GM23338 (cell line): ENCODE measurements at regions not wholly inside any gene's neighbourhood (a gene's known extent, or its start where the extent isn't known, plus 50 kb on each side); places are given as distances from the start of the nearest gene placed in this dataset.

Source experiments
- ATAC-seq: fragments of 200-7000 bp; cut with Tn5 transposase; 3 replicates; pipeline ENCODE4 v1.9.1; 2020
- DNase-seq: peaks from one replicate; pipeline ENCODE4 v3.0.0-alpha.2; 2015; ENCODE audit warnings: low spot score
- H2AFZ ChIP-seq: fragments of 200-600 bp; sonication (generic); 2 replicates; pipeline ENCODE4 v1.8.0; 2016; ENCODE audit warnings: antibody characterized with exemption, mild to moderate bottlenecking, moderate library complexity
- H3F3A ChIP-seq: fragments of 200-600 bp; sonication (generic); replicated peaks from 2 replicates; pipeline ENCODE4 v1.8.0; 2017; ENCODE audit warnings: antibody characterized with exemption, mixed run types, low read depth
- H3K27ac ChIP-seq: fragments of 200-600 bp; sonication (generic); 2 replicates; pipeline ENCODE4 v1.6.1; 2016; ENCODE audit warnings: low read depth
- H3K27me3 ChIP-seq: fragments of 200-600 bp; sonication (generic); 2 replicates; pipeline ENCODE4 v1.8.0; 2016; ENCODE audit warnings: mild to moderate bottlenecking, mixed run types, moderate library complexity; ENCODE audit not compliant: insufficient read depth
- H3K36me3 ChIP-seq: fragments of 200-600 bp; sonication (generic); 2 replicates; pipeline ENCODE4 v1.8.0; 2016; ENCODE audit warnings: mild to moderate bottlenecking; ENCODE audit not compliant: insufficient read depth
- H3K4me1 ChIP-seq: fragments of 200-600 bp; sonication (generic); 2 replicates; pipeline ENCODE4 v1.8.0; 2016; ENCODE audit warnings: mild to moderate bottlenecking, moderate library complexity; ENCODE audit not compliant: insufficient read depth
- H3K4me2 ChIP-seq: fragments of 200-600 bp; sonication (generic); 2 replicates; pipeline ENCODE4 v1.7.1; 2017; ENCODE audit warnings: mixed run types
- H3K4me3 ChIP-seq: fragments of 200-600 bp; sonication (generic); 2 replicates; pipeline ENCODE4 v1.6.1; 2016; ENCODE audit warnings: mixed run types
- H3K79me2 ChIP-seq: fragments of 200-600 bp; sonication (generic); replicated peaks from 2 replicates; pipeline ENCODE4 v1.8.0; 2017; ENCODE audit warnings: mild to moderate bottlenecking; ENCODE audit not compliant: insufficient read depth
- H3K9me2 ChIP-seq: fragments of 200-600 bp; sonication (generic); 2 replicates; pipeline ENCODE4 v1.8.0; 2017; ENCODE audit not compliant: insufficient read depth
- H4K20me1 ChIP-seq: fragments of 200-600 bp; sonication (generic); replicated peaks from 2 replicates; pipeline ENCODE4 v1.8.0; 2017; ENCODE audit warnings: mild to moderate bottlenecking; ENCODE audit not compliant: insufficient read depth
- H3K27ac Mint-ChIP-seq: 2 replicates; pipeline ENCODE4 v1.8.0; 2020; ENCODE audit warnings: inconsistent platforms, mild to moderate bottlenecking, moderate library complexity, mixed read lengths
- H3K27me3 Mint-ChIP-seq: 3 replicates; pipeline ENCODE4 v1.8.0; 2022; ENCODE audit warnings: low read depth, mild to moderate bottlenecking, moderate library complexity, mixed read lengths, inconsistent platforms; ENCODE audit not compliant: insufficient read depth, poor library complexity
- H3K36me3 Mint-ChIP-seq: 3 replicates; pipeline ENCODE4 v1.8.0; 2021; ENCODE audit warnings: low read depth, mild to moderate bottlenecking, inconsistent platforms, moderate library complexity, mixed read lengths
- H3K4me1 Mint-ChIP-seq: 3 replicates; pipeline ENCODE4 v1.8.0; 2020; ENCODE audit warnings: mild to moderate bottlenecking, inconsistent platforms, mixed read lengths
- H3K4me3 Mint-ChIP-seq: 3 replicates; pipeline ENCODE4 v1.8.0; 2021; ENCODE audit warnings: moderate library complexity, mild to moderate bottlenecking, inconsistent platforms, mixed read lengths
- H3K9me3 Mint-ChIP-seq: 3 replicates; pipeline ENCODE4 v1.8.0; 2020; ENCODE audit warnings: moderate library complexity, mild to moderate bottlenecking, inconsistent platforms, mixed read lengths
- CREB1 ChIP-seq: fragments of 250-450 bp; sonication (Bioruptor Pico); IDR thresholded peaks from 2 replicates; pipeline ENCODE4 v1.5.0; 2020; ENCODE audit warnings: low read depth, mild to moderate bottlenecking, moderate library complexity
- EZH2 ChIP-seq: fragments of 200-600 bp; sonication (generic); IDR thresholded peaks from one replicate; pipeline ENCODE4 v1.8.0; 2017; ENCODE audit warnings: antibody characterized with exemption, mild to moderate bottlenecking, low read depth; ENCODE audit not compliant: unreplicated experiment
- EZH2phosphoT487 ChIP-seq: fragments of 200-600 bp; sonication (generic); IDR thresholded peaks from one replicate; pipeline ENCODE4 v1.8.1; 2018; ENCODE audit warnings: antibody characterized with exemption; ENCODE audit not compliant: unreplicated experiment
- JUNB ChIP-seq: IDR thresholded peaks from one replicate; pipeline ENCODE4 v1.6.1; 2016; ENCODE audit warnings: antibody characterized with exemption; ENCODE audit not compliant: unreplicated experiment
- NANOG ChIP-seq: IDR thresholded peaks from 2 replicates; pipeline ENCODE4 v1.6.1; 2016; ENCODE audit warnings: antibody characterized with exemption, borderline replicate concordance
- POLR2AphosphoS5 ChIP-seq: IDR thresholded peaks from 2 replicates; pipeline ENCODE4 v1.6.1; 2016; ENCODE audit warnings: antibody characterized with exemption, low read depth
- STAT1 ChIP-seq: IDR thresholded peaks from one replicate; pipeline ENCODE4 v1.6.1; 2016; ENCODE audit warnings: antibody characterized with exemption; ENCODE audit not compliant: unreplicated experiment
- ZNF114 ChIP-seq: fragments of 250-450 bp; sonication (Bioruptor Pico); IDR thresholded peaks from 2 replicates; pipeline ENCODE4 v1.5.0; 2020; ENCODE audit warnings: mild to moderate bottlenecking, moderate library complexity
- TF ChIP-seq, protein P1 (sequence below): IDR thresholded peaks from one replicate; pipeline ENCODE4 v1.6.1; 2018; ENCODE audit warnings: antibody characterized with exemption; ENCODE audit not compliant: unreplicated experiment
- TF ChIP-seq, protein P2 (sequence below): fragments of 250-450 bp; sonication (Bioruptor Pico); IDR thresholded peaks from 2 replicates; pipeline ENCODE4 v1.5.0; 2020; ENCODE audit warnings: mild to moderate bottlenecking, moderate library complexity
- TF ChIP-seq, protein P3 (sequence below): IDR thresholded peaks from 2 replicates; pipeline ENCODE4 v1.6.1; 2016; ENCODE audit warnings: antibody characterized with exemption
- TF ChIP-seq, protein P4 (sequence below), 2 experiments: fragments of 200-600 bp in 1 of 2; sonication (generic) in 1 of 2; conservative IDR thresholded peaks; 2 replicates each; pipeline versions ENCODE4 v1.5.1 to v1.6.1; 2016 to 2017; ENCODE audit warnings: antibody characterized with exemption in 2 of 2, low read depth in 2 of 2, mild to moderate bottlenecking in 2 of 2, moderate library complexity in 1 of 2

DNA sequence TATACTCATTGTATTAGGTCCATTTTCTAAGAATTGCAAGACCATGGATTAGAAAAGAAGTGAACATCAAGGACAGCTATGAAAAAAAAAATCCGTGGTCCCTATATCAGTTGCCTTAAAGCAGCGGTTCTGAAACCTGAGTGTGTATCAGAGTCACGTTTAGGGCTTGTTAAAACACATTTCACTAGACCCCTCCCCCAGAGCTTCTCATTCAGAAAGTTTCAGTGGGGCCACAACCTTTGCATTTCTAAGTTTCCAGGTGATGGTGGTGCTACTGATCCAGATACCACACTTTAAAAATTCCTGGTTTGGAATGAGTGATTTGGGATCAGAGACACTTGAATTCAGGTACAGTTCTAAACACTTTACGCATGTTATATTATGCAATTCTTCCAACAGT lies 96.1 kb upstream of the PRMT6 start:
- Histone ChIP-seq H4K20me1 (no peaks in the 10 kb centered on the region), H3K9me2 (no peaks in the 10 kb centered on the region), H3K4me3 (no peak overlapping the region), H3K36me3 (no peaks in the 10 kb centered on the region), H3K27ac (no peak overlapping the region), H3K79me2 (no peaks in the 10 kb centered on the region), H3K4me1 (no peaks in the 10 kb centered on the region), H2AFZ (no peak overlapping the region), H3K27me3 (no peaks in the 10 kb centered on the region), H3K4me2 (no peak overlapping the region), H3F3A (no peaks in the 10 kb centered on the region)
- TF ChIP-seq CREB1 (CRISPR knock-in tag), result no peak
- TF ChIP-seq POLR2AphosphoS5, result no peak
- no peak for TF ChIP-seq EZH2phosphoT487
- TF ChIP-seq, protein P1, sequence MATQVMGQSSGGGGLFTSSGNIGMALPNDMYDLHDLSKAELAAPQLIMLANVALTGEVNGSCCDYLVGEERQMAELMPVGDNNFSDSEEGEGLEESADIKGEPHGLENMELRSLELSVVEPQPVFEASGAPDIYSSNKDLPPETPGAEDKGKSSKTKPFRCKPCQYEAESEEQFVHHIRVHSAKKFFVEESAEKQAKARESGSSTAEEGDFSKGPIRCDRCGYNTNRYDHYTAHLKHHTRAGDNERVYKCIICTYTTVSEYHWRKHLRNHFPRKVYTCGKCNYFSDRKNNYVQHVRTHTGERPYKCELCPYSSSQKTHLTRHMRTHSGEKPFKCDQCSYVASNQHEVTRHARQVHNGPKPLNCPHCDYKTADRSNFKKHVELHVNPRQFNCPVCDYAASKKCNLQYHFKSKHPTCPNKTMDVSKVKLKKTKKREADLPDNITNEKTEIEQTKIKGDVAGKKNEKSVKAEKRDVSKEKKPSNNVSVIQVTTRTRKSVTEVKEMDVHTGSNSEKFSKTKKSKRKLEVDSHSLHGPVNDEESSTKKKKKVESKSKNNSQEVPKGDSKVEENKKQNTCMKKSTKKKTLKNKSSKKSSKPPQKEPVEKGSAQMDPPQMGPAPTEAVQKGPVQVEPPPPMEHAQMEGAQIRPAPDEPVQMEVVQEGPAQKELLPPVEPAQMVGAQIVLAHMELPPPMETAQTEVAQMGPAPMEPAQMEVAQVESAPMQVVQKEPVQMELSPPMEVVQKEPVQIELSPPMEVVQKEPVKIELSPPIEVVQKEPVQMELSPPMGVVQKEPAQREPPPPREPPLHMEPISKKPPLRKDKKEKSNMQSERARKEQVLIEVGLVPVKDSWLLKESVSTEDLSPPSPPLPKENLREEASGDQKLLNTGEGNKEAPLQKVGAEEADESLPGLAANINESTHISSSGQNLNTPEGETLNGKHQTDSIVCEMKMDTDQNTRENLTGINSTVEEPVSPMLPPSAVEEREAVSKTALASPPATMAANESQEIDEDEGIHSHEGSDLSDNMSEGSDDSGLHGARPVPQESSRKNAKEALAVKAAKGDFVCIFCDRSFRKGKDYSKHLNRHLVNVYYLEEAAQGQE, result no peak
- TF ChIP-seq, protein P2, sequence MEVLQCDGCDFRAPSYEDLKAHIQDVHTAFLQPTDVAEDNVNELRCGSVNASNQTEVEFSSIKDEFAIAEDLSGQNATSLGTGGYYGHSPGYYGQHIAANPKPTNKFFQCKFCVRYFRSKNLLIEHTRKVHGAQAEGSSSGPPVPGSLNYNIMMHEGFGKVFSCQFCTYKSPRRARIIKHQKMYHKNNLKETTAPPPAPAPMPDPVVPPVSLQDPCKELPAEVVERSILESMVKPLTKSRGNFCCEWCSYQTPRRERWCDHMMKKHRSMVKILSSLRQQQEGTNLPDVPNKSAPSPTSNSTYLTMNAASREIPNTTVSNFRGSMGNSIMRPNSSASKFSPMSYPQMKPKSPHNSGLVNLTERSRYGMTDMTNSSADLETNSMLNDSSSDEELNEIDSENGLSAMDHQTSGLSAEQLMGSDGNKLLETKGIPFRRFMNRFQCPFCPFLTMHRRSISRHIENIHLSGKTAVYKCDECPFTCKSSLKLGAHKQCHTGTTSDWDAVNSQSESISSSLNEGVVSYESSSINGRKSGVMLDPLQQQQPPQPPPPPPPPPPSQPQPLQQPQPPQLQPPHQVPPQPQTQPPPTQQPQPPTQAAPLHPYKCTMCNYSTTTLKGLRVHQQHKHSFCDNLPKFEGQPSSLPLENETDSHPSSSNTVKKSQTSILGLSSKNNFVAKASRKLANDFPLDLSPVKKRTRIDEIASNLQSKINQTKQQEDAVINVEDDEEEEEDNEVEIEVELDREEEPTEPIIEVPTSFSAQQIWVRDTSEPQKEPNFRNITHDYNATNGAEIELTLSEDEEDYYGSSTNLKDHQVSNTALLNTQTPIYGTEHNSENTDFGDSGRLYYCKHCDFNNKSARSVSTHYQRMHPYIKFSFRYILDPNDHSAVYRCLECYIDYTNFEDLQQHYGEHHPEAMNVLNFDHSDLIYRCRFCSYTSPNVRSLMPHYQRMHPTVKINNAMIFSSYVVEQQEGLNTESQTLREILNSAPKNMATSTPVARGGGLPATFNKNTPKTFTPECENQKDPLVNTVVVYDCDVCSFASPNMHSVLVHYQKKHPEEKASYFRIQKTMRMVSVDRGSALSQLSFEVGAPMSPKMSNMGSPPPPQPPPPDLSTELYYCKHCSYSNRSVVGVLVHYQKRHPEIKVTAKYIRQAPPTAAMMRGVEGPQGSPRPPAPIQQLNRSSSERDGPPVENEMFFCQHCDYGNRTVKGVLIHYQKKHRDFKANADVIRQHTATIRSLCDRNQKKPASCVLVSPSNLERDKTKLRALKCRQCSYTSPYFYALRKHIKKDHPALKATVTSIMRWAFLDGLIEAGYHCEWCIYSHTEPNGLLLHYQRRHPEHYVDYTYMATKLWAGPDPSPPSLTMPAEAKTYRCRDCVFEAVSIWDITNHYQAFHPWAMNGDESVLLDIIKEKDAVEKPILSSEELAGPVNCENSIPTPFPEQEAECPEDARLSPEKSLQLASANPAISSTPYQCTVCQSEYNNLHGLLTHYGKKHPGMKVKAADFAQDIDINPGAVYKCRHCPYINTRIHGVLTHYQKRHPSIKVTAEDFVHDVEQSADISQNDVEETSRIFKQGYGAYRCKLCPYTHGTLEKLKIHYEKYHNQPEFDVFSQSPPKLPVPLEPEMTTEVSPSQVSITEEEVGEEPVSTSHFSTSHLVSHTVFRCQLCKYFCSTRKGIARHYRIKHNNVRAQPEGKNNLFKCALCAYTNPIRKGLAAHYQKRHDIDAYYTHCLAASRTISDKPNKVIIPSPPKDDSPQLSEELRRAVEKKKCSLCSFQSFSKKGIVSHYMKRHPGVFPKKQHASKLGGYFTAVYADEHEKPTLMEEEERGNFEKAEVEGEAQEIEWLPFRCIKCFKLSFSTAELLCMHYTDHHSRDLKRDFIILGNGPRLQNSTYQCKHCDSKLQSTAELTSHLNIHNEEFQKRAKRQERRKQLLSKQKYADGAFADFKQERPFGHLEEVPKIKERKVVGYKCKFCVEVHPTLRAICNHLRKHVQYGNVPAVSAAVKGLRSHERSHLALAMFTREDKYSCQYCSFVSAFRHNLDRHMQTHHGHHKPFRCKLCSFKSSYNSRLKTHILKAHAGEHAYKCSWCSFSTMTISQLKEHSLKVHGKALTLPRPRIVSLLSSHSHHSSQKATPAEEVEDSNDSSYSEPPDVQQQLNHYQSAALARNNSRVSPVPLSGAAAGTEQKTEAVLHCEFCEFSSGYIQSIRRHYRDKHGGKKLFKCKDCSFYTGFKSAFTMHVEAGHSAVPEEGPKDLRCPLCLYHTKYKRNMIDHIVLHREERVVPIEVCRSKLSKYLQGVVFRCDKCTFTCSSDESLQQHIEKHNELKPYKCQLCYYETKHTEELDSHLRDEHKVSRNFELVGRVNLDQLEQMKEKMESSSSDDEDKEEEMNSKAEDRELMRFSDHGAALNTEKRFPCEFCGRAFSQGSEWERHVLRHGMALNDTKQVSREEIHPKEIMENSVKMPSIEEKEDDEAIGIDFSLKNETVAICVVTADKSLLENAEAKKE (CRISPR knock-in tag), result no peak
- TF ChIP-seq, protein P3, sequence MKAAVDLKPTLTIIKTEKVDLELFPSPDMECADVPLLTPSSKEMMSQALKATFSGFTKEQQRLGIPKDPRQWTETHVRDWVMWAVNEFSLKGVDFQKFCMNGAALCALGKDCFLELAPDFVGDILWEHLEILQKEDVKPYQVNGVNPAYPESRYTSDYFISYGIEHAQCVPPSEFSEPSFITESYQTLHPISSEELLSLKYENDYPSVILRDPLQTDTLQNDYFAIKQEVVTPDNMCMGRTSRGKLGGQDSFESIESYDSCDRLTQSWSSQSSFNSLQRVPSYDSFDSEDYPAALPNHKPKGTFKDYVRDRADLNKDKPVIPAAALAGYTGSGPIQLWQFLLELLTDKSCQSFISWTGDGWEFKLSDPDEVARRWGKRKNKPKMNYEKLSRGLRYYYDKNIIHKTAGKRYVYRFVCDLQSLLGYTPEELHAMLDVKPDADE, result no peak
- TF ChIP-seq NANOG, result no peak
- no peak for TF ChIP-seq ZNF114 (CRISPR knock-in tag)
- TF ChIP-seq, protein P4, sequence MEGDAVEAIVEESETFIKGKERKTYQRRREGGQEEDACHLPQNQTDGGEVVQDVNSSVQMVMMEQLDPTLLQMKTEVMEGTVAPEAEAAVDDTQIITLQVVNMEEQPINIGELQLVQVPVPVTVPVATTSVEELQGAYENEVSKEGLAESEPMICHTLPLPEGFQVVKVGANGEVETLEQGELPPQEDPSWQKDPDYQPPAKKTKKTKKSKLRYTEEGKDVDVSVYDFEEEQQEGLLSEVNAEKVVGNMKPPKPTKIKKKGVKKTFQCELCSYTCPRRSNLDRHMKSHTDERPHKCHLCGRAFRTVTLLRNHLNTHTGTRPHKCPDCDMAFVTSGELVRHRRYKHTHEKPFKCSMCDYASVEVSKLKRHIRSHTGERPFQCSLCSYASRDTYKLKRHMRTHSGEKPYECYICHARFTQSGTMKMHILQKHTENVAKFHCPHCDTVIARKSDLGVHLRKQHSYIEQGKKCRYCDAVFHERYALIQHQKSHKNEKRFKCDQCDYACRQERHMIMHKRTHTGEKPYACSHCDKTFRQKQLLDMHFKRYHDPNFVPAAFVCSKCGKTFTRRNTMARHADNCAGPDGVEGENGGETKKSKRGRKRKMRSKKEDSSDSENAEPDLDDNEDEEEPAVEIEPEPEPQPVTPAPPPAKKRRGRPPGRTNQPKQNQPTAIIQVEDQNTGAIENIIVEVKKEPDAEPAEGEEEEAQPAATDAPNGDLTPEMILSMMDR (conservative IDR thresholded peaks at IDR 0.05; ENCODE audit: low read depth in 2 of 2), result no peak
- no peak for TF ChIP-seq EZH2
- TF ChIP-seq STAT1, result no peak
- TF ChIP-seq JUNB, result no peak
- H3K9me3 Mint-ChIP-seq, result no peaks in the 10 kb centered on the region
- H3K27me3 Mint-ChIP-seq, result no peaks in the 10 kb centered on the region
- H3K36me3 Mint-ChIP-seq, result no peaks in the 10 kb centered on the region
- H3K27ac Mint-ChIP-seq, result no peak overlapping the region
- DNase-seq (no peak), ATAC-seq (no peak)
- H3K4me3 Mint-ChIP-seq, result no peak overlapping the region
- H3K4me1 Mint-ChIP-seq, result peaks cover 9% of the 10 kb centered on the region; the same call in 2 of the 3 replicates
